ENCODE measurements at regions not wholly inside any gene's neighbourhood (a gene's known extent, or its start where the extent isn't known, plus 50 kb on each side); places are given as distances from the start of the nearest gene placed in this dataset.

- TF ChIP-seq SUZ12 (IDR thresholded peaks at IDR 0.05; ENCODE audit: extremely low read depth, insufficient read depth, insufficient read length) = no peak
- no peak for TF ChIP-seq ZNF274 (IDR thresholded peaks at IDR 0.05; ENCODE audit: low read depth, low read length)
- TF ChIP-seq YY1 (IDR thresholded peaks at IDR 0.05; ENCODE audit: insufficient read depth, insufficient read length) = no peak
Measured at GRCh38 chr10:20976891-20977290, 79.8 kb upstream of the NEBL start.

All from NT2/D1 (cell line).